Upper lobe of left lung (tissue), 6 donors: ENCODE measurements at regions not wholly inside any gene's neighbourhood (a gene's known extent, or its start where the extent isn't known, plus 50 kb on each side); places are given as distances from the start of the nearest gene placed in this dataset.

Source experiments
- ATAC-seq, 2 donors: fragments of 200-7000 bp; cut with Tn5 transposase; one replicate each; pipeline ENCODE4 v1.9.1; 2022; ENCODE audit warnings: mild to moderate bottlenecking in 2 of 2, moderate library complexity in 2 of 2; ENCODE audit not compliant: low FRiP score in 2 of 2
- DNase-seq, 2 donors: peaks; one replicate each; pipeline ENCODE4 v3.0.0-alpha.2; 2019 to 2020
- H3K27ac ChIP-seq, 4 donors: fragments of 200-600 bp; sonication (generic); one replicate each; pipeline ENCODE4 v1.5.1; 2016 to 2019
- H3K27me3 ChIP-seq, 4 donors: fragments of 200-600 bp; sonication (generic); one replicate each; pipeline ENCODE4 v1.5.1; 2017 to 2019
- H3K36me3 ChIP-seq, 4 donors: fragments of 200-600 bp; sonication (generic); one replicate each; pipeline ENCODE4 v1.5.1; 2016 to 2019
- H3K4me1 ChIP-seq, 4 donors: fragments of 200-600 bp; sonication (generic); one replicate each; pipeline ENCODE4 v1.5.1; 2018 to 2019
- H3K4me3 ChIP-seq, 4 donors: fragments of 200-600 bp; sonication (generic); one replicate each; pipeline ENCODE4 v1.5.1; 2017 to 2019; ENCODE audit warnings: mild to moderate bottlenecking in 2 of 4, moderate library complexity in 1 of 4
- H3K9me3 ChIP-seq, 4 donors: fragments of 200-600 bp; sonication (generic); one replicate each; pipeline ENCODE4 v1.5.1; 2018 to 2019
- CTCF ChIP-seq, 6 experiments: fragments of 450-650 bp in 4 of 6; fragments of 200-600 bp in 2 of 6; sonication (generic) in 2 of 6; IDR thresholded peaks; one replicate each; pipeline ENCODE4 v1.5.1; 2016 to 2019; ENCODE audit warnings: antibody characterized with exemption in 6 of 6
- EP300 ChIP-seq, 4 donors: sonication (generic); formaldehyde crosslinking; IDR thresholded peaks; one replicate each; pipeline ENCODE4 v1.5.1; 2017; ENCODE audit warnings: antibody characterized with exemption in 4 of 4, control low read depth in 2 of 4
- POLR2A ChIP-seq, 4 donors: fragments of 450-650 bp; IDR thresholded peaks; one replicate each; pipeline ENCODE4 v1.5.1; 2016 to 2017; ENCODE audit warnings: antibody characterized with exemption in 4 of 4, mild to moderate bottlenecking in 2 of 4
- POLR2AphosphoS5 ChIP-seq, 2 donors: sonication (generic); formaldehyde crosslinking; IDR thresholded peaks; one replicate each; pipeline ENCODE4 v1.5.1; 2017; ENCODE audit warnings: antibody characterized with exemption in 2 of 2
- WGBS, 2 donors: methylation state at CpG; one replicate each; pipeline ENCODE4 v1.1.5; 2017 to 2018; 5-methylcytosine and 5-hydroxymethylcytosine counted together
- donor health status: DM: no; HTN: no; CAD: no; lungs with moderate emphysema.
- donor health status: DM: no; HTN: yes; CAD: no; lungs with severe emphysema.

GRCh38 chr1:60224523-60224922 lies 151.0 kb upstream of the C1orf87 start:
- Histone ChIP-seq H3K36me3 (no peaks in the 10 kb centered on the region), H3K9me3 (no peaks in the 10 kb centered on the region), H3K27ac (no peak overlapping the region), H3K27me3 (no peaks in the 10 kb centered on the region), H3K4me1 (no peaks in the 10 kb centered on the region), H3K4me3 (no peak overlapping the region)
- 76 to 85% methylated on average over 3 of the region's 3 CpGs for WGBS, 2 donors
- DNase-seq (no peak), ATAC-seq (no peak)
- no peak for TF ChIP-seq EP300 (IDR thresholded peaks at IDR 0.05)
- no peak for TF ChIP-seq POLR2AphosphoS5 (IDR thresholded peaks at IDR 0.05)
- no peak for TF ChIP-seq POLR2A (IDR thresholded peaks at IDR 0.05)
- TF ChIP-seq CTCF (IDR thresholded peaks at IDR 0.05): no peak

- no peaks in the 10 kb centered on the region for H3K9me3 ChIP-seq
- WGBS, 2 donors: 71 to 72% methylated on average over 5 of the region's 5 CpGs
- no peak for ATAC-seq
These were observed 149.6 kb upstream of the C1orf87 start for GRCh38 chr1:60223158-60223557.

GRCh38 chr1:60222360-60223115 lies 149.0 kb upstream of the C1orf87 start:
- H3K4me3 ChIP-seq: no peak overlapping the region
- WGBS, 2 donors: 76% methylated on average over 11 of the region's 11 CpGs
- no peak overlapping the region for H3K27ac ChIP-seq
- no peak for DNase-seq
- ATAC-seq: no peak
- no peaks in the 10 kb centered on the region for H3K36me3 ChIP-seq
- H3K9me3 ChIP-seq: no peaks in the 10 kb centered on the region
- H3K27me3 ChIP-seq: no peaks in the 10 kb centered on the region
- no peaks in the 10 kb centered on the region for H3K4me1 ChIP-seq
- no peak for TF ChIP-seq POLR2AphosphoS5 (IDR thresholded peaks at IDR 0.05)
- TF ChIP-seq EP300 (IDR thresholded peaks at IDR 0.05): no peak
- TF ChIP-seq POLR2A (IDR thresholded peaks at IDR 0.05): no peak
- no peak for TF ChIP-seq CTCF (IDR thresholded peaks at IDR 0.05)

More at GRCh38 chr1:60223158-60223557, 149.6 kb upstream of the C1orf87 start:
- Histone ChIP-seq H3K4me3 (no peak overlapping the region), H3K4me1 (no peaks in the 10 kb centered on the region), H3K27ac (no peak overlapping the region), H3K27me3 (no peaks in the 10 kb centered on the region), H3K36me3 (no peaks in the 10 kb centered on the region)
- TF ChIP-seq POLR2A (IDR thresholded peaks at IDR 0.05): no peak
- no peak for TF ChIP-seq POLR2AphosphoS5 (IDR thresholded peaks at IDR 0.05)
- no peak for TF ChIP-seq EP300 (IDR thresholded peaks at IDR 0.05)
- TF ChIP-seq CTCF (IDR thresholded peaks at IDR 0.05): no peak
- DNase-seq: no peak

- no peaks in the 10 kb centered on the region for H3K4me1 ChIP-seq
- WGBS, 2 donors: 73 to 75% methylated on average over 5 of the region's 5 CpGs
- TF ChIP-seq CTCF (IDR thresholded peaks at IDR 0.05) (no peak), POLR2A (IDR thresholded peaks at IDR 0.05) (no peak), EP300 (IDR thresholded peaks at IDR 0.05) (no peak), POLR2AphosphoS5 (IDR thresholded peaks at IDR 0.05) (no peak)
- no peak overlapping the region for H3K27ac ChIP-seq
- no peaks in the 10 kb centered on the region for H3K36me3 ChIP-seq
- H3K4me3 ChIP-seq: no peak overlapping the region
- H3K9me3 ChIP-seq: no peaks in the 10 kb centered on the region
- DNase-seq (no peak), ATAC-seq (no peak)
- no peaks in the 10 kb centered on the region for H3K27me3 ChIP-seq
These were observed 139.7 kb upstream of the C1orf87 start for GRCh38 chr1:60213253-60213652.

- no peak for ATAC-seq
- H3K27ac ChIP-seq: no peak overlapping the region
- H3K27me3 ChIP-seq: no peaks in the 10 kb centered on the region
- H3K4me1 ChIP-seq: no peaks in the 10 kb centered on the region
- H3K9me3 ChIP-seq: no peaks in the 10 kb centered on the region
- WGBS, 2 donors: 82 to 100% methylated on average over 1 of the region's 1 CpG
- no peak overlapping the region for H3K4me3 ChIP-seq
- no peak for TF ChIP-seq EP300 (IDR thresholded peaks at IDR 0.05)
- no peak for TF ChIP-seq POLR2AphosphoS5 (IDR thresholded peaks at IDR 0.05)
- no peak for TF ChIP-seq POLR2A (IDR thresholded peaks at IDR 0.05)
- no peaks in the 10 kb centered on the region for H3K36me3 ChIP-seq
- DNase-seq: no peak
These were observed 122.5 kb upstream of the C1orf87 start for GRCh38 chr1:60196026-60196425.
